Tibial nerve (tissue), 4 donors: ENCODE measurements at regions not wholly inside any gene's neighbourhood (a gene's known extent, or its start where the extent isn't known, plus 50 kb on each side); places are given as distances from the start of the nearest gene placed in this dataset.

Experiments used
- EP300 ChIP-seq, 2 donors: sonication (generic); formaldehyde crosslinking; IDR thresholded peaks; one replicate each; pipeline ENCODE4 v1.6.1; 2017; ENCODE audit warnings: antibody characterized with exemption in 2 of 2, mild to moderate bottlenecking in 1 of 2
- POLR2A ChIP-seq, 2 donors: fragments of 450-650 bp; IDR thresholded peaks; one replicate each; pipeline ENCODE4 v1.6.1; 2017; ENCODE audit warnings: antibody characterized with exemption in 2 of 2, mild to moderate bottlenecking in 2 of 2, moderate library complexity in 2 of 2
- TF ChIP-seq, protein P1 (sequence below), 5 experiments: fragments of 200-600 bp in 3 of 5; fragments of 450-650 bp in 2 of 5; sonication (generic) in 3 of 5; IDR thresholded peaks; one replicate each; pipeline ENCODE4 v1.5.1; 2016 to 2019; ENCODE audit warnings: antibody characterized with exemption in 5 of 5, mild to moderate bottlenecking in 3 of 5, moderate library complexity in 2 of 5

DNA sequence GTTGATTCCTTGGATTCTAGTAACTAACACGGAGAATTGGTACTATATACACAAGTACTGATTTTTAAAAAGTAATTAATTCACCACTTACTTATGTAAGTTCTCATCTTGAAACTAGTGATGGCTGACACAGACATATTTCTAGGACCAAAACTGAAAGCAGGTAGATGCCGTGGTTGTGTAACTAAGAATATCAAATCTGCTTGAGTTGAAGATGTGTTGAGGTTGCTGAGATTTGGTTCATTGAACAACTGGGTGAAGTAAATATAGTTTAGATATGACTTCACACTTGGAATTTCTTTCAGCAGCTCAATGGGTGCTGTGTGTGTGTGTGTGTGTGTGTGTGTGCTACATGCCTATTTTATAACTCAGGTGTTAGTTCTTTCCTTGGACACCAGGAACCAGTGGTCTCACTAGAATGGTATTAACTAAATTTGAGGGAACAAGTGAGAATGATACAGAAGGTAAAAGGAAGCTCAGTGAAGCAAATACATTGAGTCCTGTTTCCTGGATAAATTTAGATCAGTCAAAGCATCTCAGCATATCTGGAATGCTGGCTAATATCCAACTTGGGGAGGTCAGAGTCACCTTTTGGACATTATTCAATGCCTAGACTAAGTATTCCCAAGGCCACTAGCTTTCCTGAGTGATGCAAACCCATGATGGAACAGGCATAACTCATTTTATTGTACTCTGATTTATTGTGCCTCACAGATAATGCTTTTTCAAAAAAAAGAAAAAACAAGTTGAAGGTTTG is 110.7 kb upstream of the ZEB2 start:
- TF ChIP-seq, protein P1, sequence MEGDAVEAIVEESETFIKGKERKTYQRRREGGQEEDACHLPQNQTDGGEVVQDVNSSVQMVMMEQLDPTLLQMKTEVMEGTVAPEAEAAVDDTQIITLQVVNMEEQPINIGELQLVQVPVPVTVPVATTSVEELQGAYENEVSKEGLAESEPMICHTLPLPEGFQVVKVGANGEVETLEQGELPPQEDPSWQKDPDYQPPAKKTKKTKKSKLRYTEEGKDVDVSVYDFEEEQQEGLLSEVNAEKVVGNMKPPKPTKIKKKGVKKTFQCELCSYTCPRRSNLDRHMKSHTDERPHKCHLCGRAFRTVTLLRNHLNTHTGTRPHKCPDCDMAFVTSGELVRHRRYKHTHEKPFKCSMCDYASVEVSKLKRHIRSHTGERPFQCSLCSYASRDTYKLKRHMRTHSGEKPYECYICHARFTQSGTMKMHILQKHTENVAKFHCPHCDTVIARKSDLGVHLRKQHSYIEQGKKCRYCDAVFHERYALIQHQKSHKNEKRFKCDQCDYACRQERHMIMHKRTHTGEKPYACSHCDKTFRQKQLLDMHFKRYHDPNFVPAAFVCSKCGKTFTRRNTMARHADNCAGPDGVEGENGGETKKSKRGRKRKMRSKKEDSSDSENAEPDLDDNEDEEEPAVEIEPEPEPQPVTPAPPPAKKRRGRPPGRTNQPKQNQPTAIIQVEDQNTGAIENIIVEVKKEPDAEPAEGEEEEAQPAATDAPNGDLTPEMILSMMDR (IDR thresholded peaks at IDR 0.05): no peak
- TF ChIP-seq EP300 (IDR thresholded peaks at IDR 0.05) (no peak), POLR2A (IDR thresholded peaks at IDR 0.05) (no peak)
